ENCODE measurements at regions not wholly inside any gene's neighbourhood (a gene's known extent, or its start where the extent isn't known, plus 50 kb on each side); places are given as distances from the start of the nearest gene placed in this dataset.

GRCh38 chr12:89859508-89860220 lies 151.0 kb upstream of the ATP2B1 start:
- DNase-seq (ENCODE audit: low read depth, low spot score), result no peak

GRCh38 chr12:89858718-89859117 lies 150.1 kb upstream of the ATP2B1 start:
- no peak for DNase-seq (ENCODE audit: low read depth, low spot score)

- no peak for DNase-seq (ENCODE audit: low read depth, low spot score)
Measured at GRCh38 chr12:89857652-89858274, 149.1 kb upstream of the ATP2B1 start.

- no peak for DNase-seq (ENCODE audit: low read depth, low spot score)
Measured at GRCh38 chr12:89856431-89856830, 147.8 kb upstream of the ATP2B1 start.

DNA sequence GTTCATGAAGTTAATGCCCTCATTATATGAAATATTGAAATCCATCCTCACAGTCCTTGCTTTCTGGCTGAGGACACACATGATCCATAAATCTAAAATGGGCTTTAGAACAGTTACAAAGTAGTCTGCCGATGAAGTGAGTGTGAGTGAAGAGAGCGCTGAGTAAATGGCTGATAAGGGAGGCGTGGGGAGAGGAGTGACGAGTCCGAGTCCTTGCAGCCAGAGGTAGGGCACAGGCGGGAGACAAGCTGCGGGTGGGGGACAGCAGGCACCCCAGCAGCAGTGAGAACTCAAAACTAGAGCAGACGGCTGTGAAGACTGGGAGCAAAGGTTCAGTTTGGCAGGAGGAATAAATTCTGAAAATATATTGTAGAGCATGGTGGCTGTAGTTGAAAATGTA lies 140.1 kb upstream of the ATP2B1 start:
- no peak for DNase-seq (ENCODE audit: low read depth, low spot score)

- no peak for DNase-seq (ENCODE audit: low read depth, low spot score)
Measured at GRCh38 chr12:89846473-89847055, 137.9 kb upstream of the ATP2B1 start.

DNA sequence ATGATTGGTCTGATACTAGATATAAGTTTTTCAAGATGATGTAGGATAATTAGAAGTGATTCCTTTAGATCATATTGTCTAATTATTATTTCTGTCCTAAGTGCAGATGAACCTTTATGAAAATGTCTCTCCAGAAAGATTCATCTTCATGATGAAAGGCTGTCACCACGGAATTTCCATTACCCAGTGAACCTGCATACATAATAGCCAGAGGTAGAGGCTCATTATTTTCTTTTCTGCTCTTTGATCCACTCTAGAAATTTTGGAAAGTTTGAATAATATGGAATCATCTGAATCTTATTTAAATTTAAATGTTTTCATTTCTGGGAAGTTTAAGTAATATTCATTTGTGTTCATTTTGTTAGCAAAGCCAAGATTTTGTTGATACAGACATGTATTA lies 137.1 kb upstream of the ATP2B1 start:
- no peak for DNase-seq (ENCODE audit: low read depth, low spot score)

- no peak for DNase-seq (ENCODE audit: low read depth, low spot score)
Measured at GRCh38 chr12:89845366-89845765, 136.7 kb upstream of the ATP2B1 start.

- DNase-seq (ENCODE audit: low read depth, low spot score), result no peak
Measured at GRCh38 chr12:89844539-89844938, 135.9 kb upstream of the ATP2B1 start.

- DNase-seq (ENCODE audit: low read depth, low spot score), result no peak
Measured at GRCh38 chr12:89840162-89840922, 131.7 kb upstream of the ATP2B1 start.

GRCh38 chr12:89839444-89839843 lies 130.8 kb upstream of the ATP2B1 start:
- DNase-seq (ENCODE audit: low read depth, low spot score), result no peak

GRCh38 chr12:89838833-89839232 lies 130.2 kb upstream of the ATP2B1 start:
- DNase-seq (ENCODE audit: low read depth, low spot score), result no peak

- DNase-seq (ENCODE audit: low read depth, low spot score), result no peak
Measured at GRCh38 chr12:89836026-89836425, 127.4 kb upstream of the ATP2B1 start.

GRCh38 chr12:89834676-89835075 lies 126.0 kb upstream of the ATP2B1 start:
- no peak for DNase-seq (ENCODE audit: low read depth, low spot score)

DNA sequence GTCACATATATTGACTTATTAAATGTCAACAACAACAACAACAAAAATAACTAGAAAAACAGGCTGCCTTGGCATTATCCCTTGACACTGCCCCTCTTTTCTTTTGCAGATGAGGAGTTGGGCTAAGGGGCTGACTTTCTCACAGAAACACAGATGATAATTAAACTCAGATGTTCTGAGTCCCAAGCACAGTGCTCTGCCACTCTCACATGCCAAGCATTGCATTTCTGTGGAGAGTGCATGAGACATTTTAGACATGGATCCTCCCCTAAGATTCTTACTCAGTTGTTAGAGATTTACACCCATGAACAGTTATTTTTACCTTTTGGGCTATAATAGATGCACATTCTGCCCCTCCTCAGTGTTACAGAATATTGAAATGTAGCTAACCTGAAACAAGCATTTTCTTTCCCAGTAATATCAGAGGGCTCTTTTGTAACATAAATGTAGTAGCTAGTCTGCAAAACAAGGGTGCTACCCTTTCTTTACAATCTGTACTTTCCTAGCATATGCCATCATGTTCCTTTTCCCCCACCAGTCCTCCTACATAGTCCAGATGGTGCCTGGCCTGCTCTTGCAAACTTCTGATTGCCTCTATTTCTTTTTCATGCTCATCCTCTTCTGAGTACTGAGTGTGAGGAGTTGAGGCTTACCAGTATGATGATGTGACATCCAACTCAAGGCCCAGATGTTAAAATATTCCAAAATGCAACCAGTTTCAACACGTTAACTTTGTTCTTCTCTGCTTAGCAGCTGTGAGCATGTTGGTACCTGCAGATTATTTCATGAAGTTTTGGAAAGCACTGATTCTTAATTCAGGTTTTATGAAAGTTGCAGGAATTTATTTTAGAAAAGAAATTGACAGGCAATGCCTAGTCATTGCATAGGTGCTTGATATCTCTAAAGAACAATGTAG lies 125.0 kb upstream of the ATP2B1 start:
- no peak for DNase-seq (ENCODE audit: low read depth, low spot score)

- DNase-seq (ENCODE audit: low read depth, low spot score), result no peak
Measured at GRCh38 chr12:89832336-89832735, 123.7 kb upstream of the ATP2B1 start.

GRCh38 chr12:89831310-89832095 lies 122.9 kb upstream of the ATP2B1 start:
- DNase-seq (ENCODE audit: low read depth, low spot score), result no peak

DNA sequence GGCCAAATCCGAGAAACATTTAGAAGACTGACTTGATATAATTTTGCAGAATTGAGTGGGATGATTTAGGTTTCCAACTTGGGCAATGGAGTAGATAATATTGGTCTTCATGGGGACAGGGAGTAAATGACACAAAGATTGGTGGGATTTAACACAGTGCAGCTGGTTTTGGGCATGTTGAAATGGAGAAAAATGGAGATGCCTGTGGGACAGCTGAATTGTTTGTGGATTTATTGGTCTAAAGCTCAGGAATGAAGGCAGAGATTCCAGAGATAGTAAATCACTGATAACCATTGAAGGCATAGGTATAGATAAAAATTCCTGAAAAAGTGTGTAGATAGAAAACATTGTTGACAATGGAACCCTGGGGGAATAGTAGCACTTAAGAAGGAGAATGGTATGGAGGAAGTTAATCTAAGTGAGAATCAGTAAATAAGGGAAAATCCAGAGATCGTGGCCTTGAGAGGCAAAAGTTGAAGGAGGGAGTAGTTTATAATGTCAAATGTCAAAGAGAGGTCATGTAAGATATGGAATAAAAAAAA lies 120.9 kb upstream of the ATP2B1 start:
- DNase-seq (ENCODE audit: low read depth, low spot score), result no peak

GRCh38 chr12:89828575-89828974 lies 119.9 kb upstream of the ATP2B1 start:
- DNase-seq (ENCODE audit: low read depth, low spot score), result no peak

GRCh38 chr12:89827592-89827991 lies 119.0 kb upstream of the ATP2B1 start:
- no peak for DNase-seq (ENCODE audit: low read depth, low spot score)
